NCI-H2107 treated with DMSO at 0.1 percent for 48 hours (cell line): ENCODE measurements at regions not wholly inside any gene's neighbourhood (a gene's known extent, or its start where the extent isn't known, plus 50 kb on each side); places are given as distances from the start of the nearest gene placed in this dataset.

ENCODE experiments used
- DNase-seq: peaks from one replicate; lab custom pipeline; 2025; ENCODE audit not compliant: unreplicated experiment; lab: John Stamatoyannopoulos, UW

- no peak for DNase-seq
These were observed 115.2 kb downstream of the OLFM4 start for GRCh38 chr13:53143757-53144339.

- DNase-seq = no peak
These were observed 116.2 kb downstream of the OLFM4 start for GRCh38 chr13:53144826-53145225.

GRCh38 chr13:53150568-53150967 is 122.0 kb downstream of the OLFM4 start:
- no peak for DNase-seq

GRCh38 chr13:53151336-53152056 is 122.9 kb downstream of the OLFM4 start:
- peak; percentile 81 for DNase-seq

GRCh38 chr13:53152057-53152421 is 123.4 kb downstream of the OLFM4 start:
- DNase-seq = no peak

- no peak for DNase-seq
These were observed 129.6 kb downstream of the OLFM4 start for GRCh38 chr13:53158201-53158600.

GRCh38 chr13:53159431-53159830 is 130.8 kb downstream of the OLFM4 start:
- DNase-seq = no peak

GRCh38 chr13:53160211-53160610 is 131.6 kb downstream of the OLFM4 start:
- DNase-seq = no peak

GRCh38 chr13:53161251-53161650 is 132.6 kb downstream of the OLFM4 start:
- no peak for DNase-seq

GRCh38 chr13:53165261-53165660 is 136.6 kb downstream of the OLFM4 start:
- DNase-seq = no peak

- no peak for DNase-seq
These were observed 138.9 kb downstream of the OLFM4 start for GRCh38 chr13:53167561-53167960.

GRCh38 chr13:53170910-53171309 is 142.3 kb downstream of the OLFM4 start:
- DNase-seq = no peak

- DNase-seq = no peak
These were observed 145.9 kb downstream of the OLFM4 start for GRCh38 chr13:53174545-53174944.

GRCh38 chr13:53180684-53181083 is 152.1 kb downstream of the OLFM4 start:
- no peak for DNase-seq

GRCh38 chr13:53182724-53183123 is 154.1 kb downstream of the OLFM4 start:
- DNase-seq = no peak

GRCh38 chr13:53188120-53188519 is 159.5 kb downstream of the OLFM4 start:
- no peak for DNase-seq

- DNase-seq = no peak
These were observed 160.5 kb downstream of the OLFM4 start for GRCh38 chr13:53189162-53189561.

GRCh38 chr13:53191091-53191490 is 162.5 kb downstream of the OLFM4 start:
- no peak for DNase-seq

- no peak for DNase-seq
These were observed 168.8 kb downstream of the OLFM4 start for GRCh38 chr13:53197424-53197823.

- peak; percentile 46 for DNase-seq
These were observed 169.4 kb downstream of the OLFM4 start for GRCh38 chr13:53198017-53198416.

- peak; percentile 42 for DNase-seq
These were observed 170.1 kb downstream of the OLFM4 start for GRCh38 chr13:53198736-53199135.

GRCh38 chr13:53200075-53200474 is 171.5 kb downstream of the OLFM4 start:
- DNase-seq = no peak
